A549 (cell line): ENCODE measurements at regions not wholly inside any gene's neighbourhood (a gene's known extent, or its start where the extent isn't known, plus 50 kb on each side); places are given as distances from the start of the nearest gene placed in this dataset.

Source experiments
- ATAC-seq, 2 experiments: fragments of 200-7000 bp in 1 of 2; fragments of >200 bp in 1 of 2; cut with Nextera tagmentation in 1 of 2; cut with Tn5 transposase in 1 of 2; 3 replicates each; pipeline versions ENCODE4 v1.8.0 to v1.9.1; 2018 to 2020; ENCODE audit warnings: mild to moderate bottlenecking in 1 of 2, moderate library complexity in 1 of 2
- CTCF ChIA-PET: fragments of 300-600 bp; sonication (Branson Sonifier 250); formaldehyde crosslinking; extraction: SDS; loops from one replicate; lab custom pipeline; 2021; ENCODE audit warnings: antibody characterized with exemption, inconsistent platforms; lab: Yijun Ruan, JAX
- POLR2A ChIA-PET: fragments of 350-600 bp; formaldehyde crosslinking; extraction: SDS; loops from one replicate; lab custom pipeline; 2021; ENCODE audit warnings: antibody characterized with exemption, inconsistent platforms; lab: Yijun Ruan, JAX
- DNase-seq, 2 experiments: peaks; one replicate each; pipeline versions ENCODE4 v3.0.0 to v3.0.0-alpha.2; 2011 to 2016; ENCODE audit warnings: low read depth in 1 of 2, low spot score in 1 of 2
- FAIRE-seq: peaks from 2 replicates; lab custom pipeline; 2011; peaks lifted over from hg19 to GRCh38; lab: Jason Lieb, UNC
- H3K27ac ChIP-seq, 2 experiments: fragments of >200 bp; sonication (Bioruptor Twin); formaldehyde crosslinking; 3 replicates each; pipeline ENCODE4 v1.5.1; 2016 to 2017
- H3K4me1 ChIP-seq: fragments of >200 bp; sonication (Bioruptor Twin); formaldehyde crosslinking; 3 replicates; pipeline ENCODE4 v1.6.1; 2016
- H3K4me2 ChIP-seq: fragments of >200 bp; sonication (Bioruptor Twin); formaldehyde crosslinking; 3 replicates; pipeline ENCODE4 v1.6.1; 2016
- H3K4me3 ChIP-seq: fragments of >200 bp; sonication (Bioruptor Twin); formaldehyde crosslinking; 3 replicates; pipeline ENCODE4 v1.5.1; 2016
- H3K9me3 ChIP-seq: fragments of >200 bp; sonication (Bioruptor Twin); formaldehyde crosslinking; 3 replicates; pipeline ENCODE4 v1.6.1; 2016
- CBX2 ChIP-seq: fragments of 200-600 bp; sonication (generic); IDR thresholded peaks from 2 replicates; pipeline ENCODE4 v1.6.1; 2016; ENCODE audit warnings: low read depth, mild to moderate bottlenecking, borderline replicate concordance
- CHD4 ChIP-seq: fragments of 200-600 bp; sonication (generic); IDR thresholded peaks from 2 replicates; pipeline ENCODE4 v1.6.1; 2016; ENCODE audit warnings: antibody characterized with exemption, mild to moderate bottlenecking, borderline replicate concordance
- EP300 ChIP-seq, 2 experiments: fragments of >200 bp; sonication (Bioruptor Twin); formaldehyde crosslinking; IDR thresholded peaks; 2 replicates in 1 of 2; 3 replicates in 1 of 2; pipeline ENCODE4 v1.6.1; 2016 to 2017
- FOSB ChIP-seq: fragments of 250-450 bp; sonication (Bioruptor Pico); IDR thresholded peaks from 2 replicates; pipeline ENCODE4 v1.5.0; 2020; ENCODE audit warnings: mild to moderate bottlenecking, moderate library complexity
- FOSL2 ChIP-seq, 2 experiments: fragments of 450-650 bp in 1 of 2; fragments of >200 bp in 1 of 2; sonication (Bioruptor Twin) in 1 of 2; formaldehyde crosslinking; IDR thresholded peaks; 2 replicates each; pipeline versions ENCODE4 v1.5.0 to v1.6.1; 2016 to 2020; ENCODE audit warnings: mild to moderate bottlenecking in 1 of 2, moderate library complexity in 1 of 2
- KDM1A ChIP-seq: fragments of 200-600 bp; sonication (generic); IDR thresholded peaks from 2 replicates; pipeline ENCODE4 v1.6.1; 2016; ENCODE audit warnings: low read depth, mild to moderate bottlenecking
- KDM5A ChIP-seq: fragments of 200-600 bp; sonication (generic); IDR thresholded peaks from 2 replicates; pipeline ENCODE4 v1.6.1; 2016; ENCODE audit warnings: antibody characterized with exemption, mild to moderate bottlenecking
- MAFK ChIP-seq: fragments of 450-650 bp; IDR thresholded peaks from 2 replicates; pipeline ENCODE4 v1.6.1; 2014; ENCODE audit not compliant: partially characterized antibody
- MAZ ChIP-seq: fragments of 150-350 bp; IDR thresholded peaks from 2 replicates; pipeline ENCODE4 v1.6.1; 2014; ENCODE audit warnings: antibody characterized with exemption, low read depth, low read length, borderline replicate concordance
- MYC ChIP-seq: IDR thresholded peaks from 2 replicates; pipeline ENCODE4 v1.6.1; 2012; ENCODE audit warnings: mild to moderate bottlenecking, inconsistent platforms, low read length, improper control_type of control experiment, borderline replicate concordance
- NPAS2 ChIP-seq: fragments of 250-450 bp; sonication (Bioruptor Pico); IDR thresholded peaks from 2 replicates; pipeline ENCODE4 v1.8.0; 2022; ENCODE audit warnings: mild to moderate bottlenecking, moderate library complexity, borderline replicate concordance
- NR3C1 ChIP-seq: fragments of >200 bp; sonication (Bioruptor Twin); formaldehyde crosslinking; IDR thresholded peaks from 3 replicates; pipeline ENCODE4 v1.6.1; 2017
- POLR2A ChIP-seq: IDR thresholded peaks from 2 replicates; pipeline ENCODE4 v1.6.1; 2012; ENCODE audit warnings: mild to moderate bottlenecking, low read length
- RAD21 ChIP-seq, 2 experiments: fragments of >200 bp in 1 of 2; sonication (Bioruptor Twin) in 1 of 2; formaldehyde crosslinking in 1 of 2; IDR thresholded peaks in 1 of 2; conservative IDR thresholded peaks in 1 of 2; 2 replicates in 1 of 2; 3 replicates in 1 of 2; pipeline ENCODE4 v1.6.1; 2012 to 2018; ENCODE audit warnings: inconsistent platforms in 1 of 2
- ZC3H11A ChIP-seq: fragments of 450-650 bp; IDR thresholded peaks from 2 replicates; pipeline ENCODE4 v1.6.1; 2014; ENCODE audit warnings: antibody characterized with exemption, mild to moderate bottlenecking
- ZFP36 ChIP-seq: fragments of 450-650 bp; IDR thresholded peaks from 2 replicates; pipeline ENCODE4 v1.6.1; 2014; ENCODE audit warnings: borderline replicate concordance; ENCODE audit not compliant: partially characterized antibody
- WGBS: methylation state at CpG from one replicate; pipeline ENCODE4 v1.1.6; 2017; ENCODE audit errors: missing lambda C conversion rate; 5-methylcytosine and 5-hydroxymethylcytosine counted together
- TF ChIP-seq, protein P1 (sequence below): fragments of >200 bp; sonication (Bioruptor Twin); formaldehyde crosslinking; IDR thresholded peaks from 3 replicates; pipeline ENCODE4 v1.5.1; 2016
- TF ChIP-seq, protein P2 (sequence below): fragments of 200-600 bp; sonication (generic); IDR thresholded peaks from 2 replicates; pipeline ENCODE4 v1.6.1; 2016; ENCODE audit warnings: antibody characterized with exemption, mild to moderate bottlenecking, moderate library complexity
- TF ChIP-seq, protein P3 (sequence below): fragments of >200 bp; sonication (Bioruptor Twin); formaldehyde crosslinking; IDR thresholded peaks from 2 replicates; pipeline ENCODE4 v1.6.1; 2016
- TF ChIP-seq, protein P4 (sequence below): fragments of 450-650 bp; IDR thresholded peaks from 2 replicates; pipeline ENCODE4 v1.6.1; 2014; ENCODE audit warnings: antibody characterized with exemption
- TF ChIP-seq, protein P5 (sequence below): IDR thresholded peaks from 2 replicates; pipeline ENCODE4 v1.6.1; 2012

DNA sequence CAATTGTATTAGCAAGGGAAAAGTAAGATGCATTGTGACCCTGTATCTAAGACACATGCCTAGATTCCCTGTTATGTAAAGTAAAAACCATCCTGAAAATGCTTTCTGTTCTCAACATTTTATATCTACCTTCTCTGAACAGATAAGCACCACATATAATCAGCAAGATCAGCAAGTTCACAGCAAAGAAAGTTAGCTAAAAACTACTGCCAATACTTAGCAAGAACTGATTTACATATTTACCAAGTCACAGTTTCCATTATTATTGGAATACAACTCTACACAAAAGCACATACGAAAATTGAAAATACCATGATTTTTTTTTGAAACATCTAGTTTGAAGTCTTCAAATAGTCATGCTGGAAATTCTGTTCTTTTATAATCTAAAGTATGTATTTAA lies 1118.1 kb downstream of the TAF11L14 start:
- Histone ChIP-seq H3K9me3 (no peaks in the 10 kb centered on the region), H3K4me3 (no peak overlapping the region), H3K27ac (no peak overlapping the region), H3K4me2 (no peak overlapping the region), H3K4me1 (no peaks in the 10 kb centered on the region)
- CTCF ChIA-PET, result interaction anchor here (1.5 kb wide), 1 partner anchor 54 kb away, joined by 4 read pairs; no protein-coding TSS in a partner anchor
- POLR2A ChIA-PET, result no interaction called here
- TF ChIP-seq MAFK (peak; percentile 23), MAZ (no peak), EP300 (IDR thresholded peaks at IDR 0.05) (no peak), CHD4 (no peak), NR3C1 (no peak)
- ATAC-seq (no peak), FAIRE-seq (no peak), DNase-seq (no peak)
- 26% methylated on average over 1 of the region's 1 CpG for WGBS

DNA sequence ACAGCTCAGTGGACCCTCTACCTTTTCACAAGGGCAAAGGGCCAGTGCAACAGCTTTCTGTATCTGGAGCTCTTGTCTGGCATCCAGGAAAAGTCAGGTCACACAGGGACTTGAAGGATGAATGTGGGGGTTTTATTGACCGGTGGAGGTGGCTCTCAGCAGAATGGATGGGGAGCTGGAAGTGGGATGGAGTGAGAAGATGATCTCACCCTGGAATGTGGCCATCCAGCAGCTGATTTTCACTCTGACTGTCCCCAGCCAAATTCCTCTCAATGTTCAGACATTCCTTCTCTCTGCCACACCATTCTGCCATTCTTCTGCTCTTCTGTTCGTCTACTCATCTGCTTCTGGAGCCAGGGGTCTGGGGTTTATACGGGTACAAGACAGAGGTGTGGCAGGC lies 1119.9 kb downstream of the TAF11L14 start:
- Histone ChIP-seq H3K27ac (no peak overlapping the region), H3K4me3 (no peak overlapping the region), H3K9me3 (no peaks in the 10 kb centered on the region), H3K4me1 (no peaks in the 10 kb centered on the region), H3K4me2 (no peak overlapping the region)
- ATAC-seq, result no peak
- FAIRE-seq, result no peak
- CTCF ChIA-PET, result no interaction called here
- WGBS, result 43% methylated on average over 3 of the region's 3 CpGs
- POLR2A ChIA-PET, result no interaction called here
- TF ChIP-seq RAD21 (conservative IDR thresholded peaks at IDR 0.05 in 1 of 2, IDR thresholded peaks at IDR 0.05 in 1 of 2) (no peak), POLR2A (no peak), ZC3H11A (no peak), NPAS2 (no peak), KDM5A (no peak), FOSL2 (IDR thresholded peaks at IDR 0.05) (no peak), FOSL2 (CRISPR knock-in tag; IDR thresholded peaks at IDR 0.05) (no peak), FOSB (CRISPR knock-in tag) (no peak), MYC (no peak), CBX2 (no peak), ZFP36 (no peak), KDM1A (no peak)
- TF ChIP-seq, protein P1, sequence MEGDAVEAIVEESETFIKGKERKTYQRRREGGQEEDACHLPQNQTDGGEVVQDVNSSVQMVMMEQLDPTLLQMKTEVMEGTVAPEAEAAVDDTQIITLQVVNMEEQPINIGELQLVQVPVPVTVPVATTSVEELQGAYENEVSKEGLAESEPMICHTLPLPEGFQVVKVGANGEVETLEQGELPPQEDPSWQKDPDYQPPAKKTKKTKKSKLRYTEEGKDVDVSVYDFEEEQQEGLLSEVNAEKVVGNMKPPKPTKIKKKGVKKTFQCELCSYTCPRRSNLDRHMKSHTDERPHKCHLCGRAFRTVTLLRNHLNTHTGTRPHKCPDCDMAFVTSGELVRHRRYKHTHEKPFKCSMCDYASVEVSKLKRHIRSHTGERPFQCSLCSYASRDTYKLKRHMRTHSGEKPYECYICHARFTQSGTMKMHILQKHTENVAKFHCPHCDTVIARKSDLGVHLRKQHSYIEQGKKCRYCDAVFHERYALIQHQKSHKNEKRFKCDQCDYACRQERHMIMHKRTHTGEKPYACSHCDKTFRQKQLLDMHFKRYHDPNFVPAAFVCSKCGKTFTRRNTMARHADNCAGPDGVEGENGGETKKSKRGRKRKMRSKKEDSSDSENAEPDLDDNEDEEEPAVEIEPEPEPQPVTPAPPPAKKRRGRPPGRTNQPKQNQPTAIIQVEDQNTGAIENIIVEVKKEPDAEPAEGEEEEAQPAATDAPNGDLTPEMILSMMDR, result no peak
- TF ChIP-seq, protein P2, sequence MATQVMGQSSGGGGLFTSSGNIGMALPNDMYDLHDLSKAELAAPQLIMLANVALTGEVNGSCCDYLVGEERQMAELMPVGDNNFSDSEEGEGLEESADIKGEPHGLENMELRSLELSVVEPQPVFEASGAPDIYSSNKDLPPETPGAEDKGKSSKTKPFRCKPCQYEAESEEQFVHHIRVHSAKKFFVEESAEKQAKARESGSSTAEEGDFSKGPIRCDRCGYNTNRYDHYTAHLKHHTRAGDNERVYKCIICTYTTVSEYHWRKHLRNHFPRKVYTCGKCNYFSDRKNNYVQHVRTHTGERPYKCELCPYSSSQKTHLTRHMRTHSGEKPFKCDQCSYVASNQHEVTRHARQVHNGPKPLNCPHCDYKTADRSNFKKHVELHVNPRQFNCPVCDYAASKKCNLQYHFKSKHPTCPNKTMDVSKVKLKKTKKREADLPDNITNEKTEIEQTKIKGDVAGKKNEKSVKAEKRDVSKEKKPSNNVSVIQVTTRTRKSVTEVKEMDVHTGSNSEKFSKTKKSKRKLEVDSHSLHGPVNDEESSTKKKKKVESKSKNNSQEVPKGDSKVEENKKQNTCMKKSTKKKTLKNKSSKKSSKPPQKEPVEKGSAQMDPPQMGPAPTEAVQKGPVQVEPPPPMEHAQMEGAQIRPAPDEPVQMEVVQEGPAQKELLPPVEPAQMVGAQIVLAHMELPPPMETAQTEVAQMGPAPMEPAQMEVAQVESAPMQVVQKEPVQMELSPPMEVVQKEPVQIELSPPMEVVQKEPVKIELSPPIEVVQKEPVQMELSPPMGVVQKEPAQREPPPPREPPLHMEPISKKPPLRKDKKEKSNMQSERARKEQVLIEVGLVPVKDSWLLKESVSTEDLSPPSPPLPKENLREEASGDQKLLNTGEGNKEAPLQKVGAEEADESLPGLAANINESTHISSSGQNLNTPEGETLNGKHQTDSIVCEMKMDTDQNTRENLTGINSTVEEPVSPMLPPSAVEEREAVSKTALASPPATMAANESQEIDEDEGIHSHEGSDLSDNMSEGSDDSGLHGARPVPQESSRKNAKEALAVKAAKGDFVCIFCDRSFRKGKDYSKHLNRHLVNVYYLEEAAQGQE, result no peak
- TF ChIP-seq, protein P3, sequence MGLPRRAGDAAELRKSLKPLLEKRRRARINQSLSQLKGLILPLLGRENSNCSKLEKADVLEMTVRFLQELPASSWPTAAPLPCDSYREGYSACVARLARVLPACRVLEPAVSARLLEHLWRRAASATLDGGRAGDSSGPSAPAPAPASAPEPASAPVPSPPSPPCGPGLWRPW, result no peak
- TF ChIP-seq, protein P4, sequence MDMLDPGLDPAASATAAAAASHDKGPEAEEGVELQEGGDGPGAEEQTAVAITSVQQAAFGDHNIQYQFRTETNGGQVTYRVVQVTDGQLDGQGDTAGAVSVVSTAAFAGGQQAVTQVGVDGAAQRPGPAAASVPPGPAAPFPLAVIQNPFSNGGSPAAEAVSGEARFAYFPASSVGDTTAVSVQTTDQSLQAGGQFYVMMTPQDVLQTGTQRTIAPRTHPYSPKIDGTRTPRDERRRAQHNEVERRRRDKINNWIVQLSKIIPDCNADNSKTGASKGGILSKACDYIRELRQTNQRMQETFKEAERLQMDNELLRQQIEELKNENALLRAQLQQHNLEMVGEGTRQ, result no peak
- TF ChIP-seq, protein P5, sequence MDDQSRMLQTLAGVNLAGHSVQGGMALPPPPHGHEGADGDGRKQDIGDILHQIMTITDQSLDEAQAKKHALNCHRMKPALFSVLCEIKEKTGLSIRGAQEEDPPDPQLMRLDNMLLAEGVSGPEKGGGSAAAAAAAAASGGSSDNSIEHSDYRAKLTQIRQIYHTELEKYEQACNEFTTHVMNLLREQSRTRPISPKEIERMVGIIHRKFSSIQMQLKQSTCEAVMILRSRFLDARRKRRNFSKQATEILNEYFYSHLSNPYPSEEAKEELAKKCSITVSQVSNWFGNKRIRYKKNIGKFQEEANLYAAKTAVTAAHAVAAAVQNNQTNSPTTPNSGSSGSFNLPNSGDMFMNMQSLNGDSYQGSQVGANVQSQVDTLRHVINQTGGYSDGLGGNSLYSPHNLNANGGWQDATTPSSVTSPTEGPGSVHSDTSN, result no peak
- no peak for DNase-seq
